GM12874 (cell line): ENCODE measurements at regions not wholly inside any gene's neighbourhood (a gene's known extent, or its start where the extent isn't known, plus 50 kb on each side); places are given as distances from the start of the nearest gene placed in this dataset.

ENCODE experiments used
- TF ChIP-seq, protein P1 (sequence below): IDR thresholded peaks from 2 replicates; pipeline ENCODE4 v1.5.1; 2011; ENCODE audit warnings: low read depth, mild to moderate bottlenecking, control low read depth, low read length, moderate library complexity; ENCODE audit not compliant: insufficient read depth

DNA sequence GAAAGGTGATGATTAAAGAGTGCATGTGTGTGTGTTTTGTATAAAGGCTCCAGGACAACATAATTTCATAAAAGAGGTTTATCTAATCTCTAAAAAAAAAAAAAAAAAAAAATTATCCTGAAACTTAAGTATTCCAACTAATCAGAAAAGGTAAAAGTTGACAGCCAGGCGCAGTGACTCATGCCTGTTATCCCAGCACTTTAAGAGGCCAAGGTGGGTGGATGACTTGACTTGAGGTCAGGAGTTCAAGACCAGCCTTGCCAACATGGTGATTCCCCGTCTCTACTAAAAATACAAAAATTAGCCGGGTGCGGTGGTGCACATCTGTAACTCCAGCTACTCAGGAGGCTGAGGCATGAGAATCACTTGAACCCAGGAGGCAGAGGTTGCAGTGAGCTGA, 632.7 kb upstream of the CHORDC1 start:
- TF ChIP-seq, protein P1, sequence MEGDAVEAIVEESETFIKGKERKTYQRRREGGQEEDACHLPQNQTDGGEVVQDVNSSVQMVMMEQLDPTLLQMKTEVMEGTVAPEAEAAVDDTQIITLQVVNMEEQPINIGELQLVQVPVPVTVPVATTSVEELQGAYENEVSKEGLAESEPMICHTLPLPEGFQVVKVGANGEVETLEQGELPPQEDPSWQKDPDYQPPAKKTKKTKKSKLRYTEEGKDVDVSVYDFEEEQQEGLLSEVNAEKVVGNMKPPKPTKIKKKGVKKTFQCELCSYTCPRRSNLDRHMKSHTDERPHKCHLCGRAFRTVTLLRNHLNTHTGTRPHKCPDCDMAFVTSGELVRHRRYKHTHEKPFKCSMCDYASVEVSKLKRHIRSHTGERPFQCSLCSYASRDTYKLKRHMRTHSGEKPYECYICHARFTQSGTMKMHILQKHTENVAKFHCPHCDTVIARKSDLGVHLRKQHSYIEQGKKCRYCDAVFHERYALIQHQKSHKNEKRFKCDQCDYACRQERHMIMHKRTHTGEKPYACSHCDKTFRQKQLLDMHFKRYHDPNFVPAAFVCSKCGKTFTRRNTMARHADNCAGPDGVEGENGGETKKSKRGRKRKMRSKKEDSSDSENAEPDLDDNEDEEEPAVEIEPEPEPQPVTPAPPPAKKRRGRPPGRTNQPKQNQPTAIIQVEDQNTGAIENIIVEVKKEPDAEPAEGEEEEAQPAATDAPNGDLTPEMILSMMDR: no peak

DNA sequence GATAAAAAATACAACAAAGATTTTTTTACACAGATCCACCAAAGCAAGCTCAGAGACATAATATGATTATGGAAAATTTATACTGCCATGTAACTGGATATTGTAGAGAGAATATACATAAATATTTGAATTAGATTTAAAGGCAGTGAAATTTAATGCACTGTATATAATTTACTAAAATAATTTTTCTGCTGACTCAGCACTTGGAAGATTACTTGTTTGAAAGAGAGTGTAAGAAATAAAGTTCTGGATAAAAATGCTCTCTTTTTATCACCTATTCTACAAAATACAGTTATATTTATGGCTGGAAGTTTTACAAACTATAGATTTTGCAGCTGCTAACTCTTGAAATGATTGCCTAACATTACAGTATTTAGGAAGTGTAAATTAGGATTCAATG, 628.3 kb upstream of the CHORDC1 start:
- TF ChIP-seq, protein P1: no peak

DNA sequence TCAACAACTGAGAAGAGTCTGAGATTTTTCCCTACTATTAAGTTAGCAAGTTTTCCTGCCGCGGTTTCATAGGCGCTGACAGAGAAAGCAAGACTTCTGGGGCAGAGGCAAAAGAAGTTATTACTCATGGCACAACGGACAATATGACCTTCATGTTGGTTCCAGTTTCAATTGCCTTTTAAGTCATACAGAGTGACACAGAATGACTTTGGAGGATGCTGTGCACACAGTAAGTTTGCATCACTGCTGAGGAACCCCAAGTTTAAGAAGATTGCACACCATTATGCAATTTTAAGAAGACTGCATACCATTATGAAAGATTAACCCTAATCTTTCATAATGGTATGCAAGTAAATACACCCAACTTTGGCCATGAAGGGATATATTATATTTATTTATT, 626.5 kb upstream of the CHORDC1 start:
- TF ChIP-seq, protein P1: no peak

DNA sequence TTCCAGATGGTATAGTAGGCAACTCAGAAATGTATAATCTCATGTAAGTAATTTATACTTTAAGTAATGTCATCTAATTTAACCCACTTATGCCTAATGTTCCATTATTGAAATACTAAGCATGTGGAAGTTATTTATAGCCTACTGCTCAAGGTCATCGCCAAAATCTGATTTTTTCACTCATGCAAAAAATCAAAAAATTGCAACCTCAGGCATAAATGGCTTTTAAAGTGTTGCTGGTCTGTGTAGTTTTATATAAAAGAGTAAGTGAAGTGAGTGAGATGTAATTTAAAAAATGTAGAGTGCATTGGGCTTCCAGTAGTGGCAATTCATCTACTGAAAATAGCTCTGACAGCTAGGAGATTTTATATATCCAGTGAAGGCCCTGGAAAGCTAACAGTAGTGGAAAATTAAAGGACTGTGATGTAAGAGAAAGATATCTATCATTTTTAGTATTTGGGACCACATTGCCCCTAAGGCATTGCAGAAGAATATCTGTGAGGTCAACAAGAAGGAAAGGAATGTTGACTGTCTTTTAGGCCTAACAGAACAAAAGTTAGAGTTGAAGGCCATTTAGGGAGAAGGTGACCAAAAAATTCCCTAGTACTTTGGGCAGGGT, 624.5 kb upstream of the CHORDC1 start:
- TF ChIP-seq, protein P1: no peak

DNA sequence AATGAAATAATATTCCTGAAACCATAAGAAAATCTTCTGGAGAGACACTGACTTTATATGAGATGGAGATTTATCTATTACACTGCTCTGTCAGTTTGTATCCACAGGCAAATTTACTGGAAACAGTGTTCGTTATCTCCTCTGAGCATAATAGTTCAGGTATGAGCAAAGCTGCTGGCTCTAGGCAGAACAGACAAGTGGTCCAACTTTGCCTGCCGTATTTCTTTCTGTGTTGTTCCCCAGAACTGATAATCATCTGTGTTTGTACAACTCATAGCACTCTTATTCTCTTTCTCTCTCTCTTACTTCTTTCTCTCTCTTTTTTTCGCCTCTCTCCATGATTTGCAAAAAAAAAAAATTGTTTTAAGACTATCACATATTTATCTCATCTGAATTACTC, 623.8 kb upstream of the CHORDC1 start:
- TF ChIP-seq, protein P1: no peak

DNA sequence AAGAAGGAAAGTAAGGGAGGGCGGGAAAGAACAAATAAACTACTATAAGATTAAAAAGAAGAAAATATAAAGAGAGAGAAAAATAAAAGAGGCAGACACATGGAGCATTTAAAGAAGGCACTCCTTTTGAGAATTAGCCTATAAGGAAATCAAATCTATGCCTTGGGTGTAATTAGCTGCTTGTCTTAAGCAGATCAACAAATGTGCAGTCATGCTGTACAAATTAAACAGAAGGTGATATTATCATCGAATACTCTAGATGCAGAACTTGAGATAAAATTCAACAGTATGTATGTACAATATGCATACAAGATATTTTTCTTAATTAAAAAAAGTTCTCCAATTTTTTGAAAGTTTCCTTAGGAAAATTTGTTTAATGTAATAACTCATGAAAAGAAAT, 623.0 kb upstream of the CHORDC1 start:
- TF ChIP-seq, protein P1: no peak

DNA sequence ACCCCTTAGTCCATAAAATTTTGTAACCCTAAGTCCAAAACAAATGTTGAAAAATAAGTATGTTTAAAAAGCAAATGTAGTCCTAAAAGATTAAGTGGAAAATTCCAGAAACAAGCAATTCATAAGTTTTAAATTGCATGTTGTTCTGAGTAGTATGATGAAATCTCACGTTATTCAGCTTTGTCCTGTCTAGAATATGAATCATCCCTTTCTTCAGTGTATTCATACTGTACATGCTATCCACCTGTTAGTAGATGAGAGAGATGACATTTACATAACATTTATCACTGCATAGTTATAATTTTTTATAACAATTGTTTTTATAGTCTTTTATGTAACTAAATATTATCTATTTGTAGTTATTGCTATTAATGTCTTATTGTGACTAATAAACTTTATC, 622.3 kb upstream of the CHORDC1 start:
- TF ChIP-seq, protein P1: no peak
